ENCODE measurements at regions not wholly inside any gene's neighbourhood (a gene's known extent, or its start where the extent isn't known, plus 50 kb on each side); places are given as distances from the start of the nearest gene placed in this dataset.

DNA sequence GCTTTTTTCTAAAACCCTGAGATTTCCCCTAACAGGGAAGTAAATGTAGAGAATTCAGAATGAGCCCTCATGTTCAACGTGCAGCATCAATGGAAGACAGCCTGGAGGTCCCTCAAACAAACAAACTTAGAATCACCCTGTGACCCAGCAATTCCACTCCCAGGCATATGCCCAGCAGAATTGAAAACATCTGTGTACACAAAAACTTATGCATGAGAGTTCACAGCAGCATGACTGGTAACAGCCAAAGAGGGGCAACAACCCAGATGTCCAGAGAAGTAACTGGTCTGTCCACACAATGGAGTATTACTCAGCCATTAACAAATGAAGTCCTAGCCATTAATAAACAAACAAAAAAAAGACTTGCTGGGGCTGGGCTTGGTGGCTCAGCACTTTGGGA is 252.7 kb downstream of the PARN start:
- BruUV-seq (replicated peaks): no TSS peak
- Histone ChIP-seq H3K4me2 (ENCODE audit: low read length) (no peak overlapping the region), H2AFZ (ENCODE audit: low read depth, low read length, poor library complexity, severe bottlenecking) (no peak overlapping the region), H3K4me1 (ENCODE audit: control insufficient read depth in 1 of 2, insufficient read depth in 2 of 2, low read length in 2 of 2) (peaks cover 19 to 50% of the 10 kb centered on the region in 2 experiments), H3K27ac (ENCODE audit: low read depth, low read length) (no peak overlapping the region), H3K36me3 (ENCODE audit: control insufficient read depth in 1 of 2, insufficient read depth in 2 of 2, low read length in 2 of 2) (no peaks in the 10 kb centered on the region), H3K79me2 (ENCODE audit: insufficient read depth, low read length) (no peaks in the 10 kb centered on the region), H3K9ac (ENCODE audit: low read length) (no peak overlapping the region), H3K27me3 (ENCODE audit: insufficient read depth, low read length) (no peaks in the 10 kb centered on the region), H3K4me3 (replicated peaks in 1 of 2; ENCODE audit: low read depth in 1 of 2, low read length in 2 of 2) (no peak overlapping the region), H4K20me1 (ENCODE audit: insufficient read depth) (no peaks in the 10 kb centered on the region), H3K9me3 (ENCODE audit: control insufficient read depth in 1 of 2, insufficient read depth in 1 of 2, low read depth in 1 of 2, low read length in 2 of 2) (no peaks in the 10 kb centered on the region), H3K9me2 (ENCODE audit: insufficient read depth) (no peaks in the 10 kb centered on the region)
- RAD21 ChIA-PET (ENCODE audit: low non-redundant PET in 1 of 2, low total read pairs in 2 of 2, uncharacterized antibody in 2 of 2, unreplicated experiment in 2 of 2): no interaction called here
- DNase-seq (ENCODE audit: low read depth, low spot score) (no peak), ATAC-seq (no peak)
- intact Hi-C loops (cut with micrococcal nuclease): no loop called here
- POLR2A ChIA-PET: interaction anchor here (1.0 kb wide), 1 partner anchor 10 kb away, joined by 3 read pairs; no protein-coding TSS in a partner anchor
- TF ChIP-seq TCF7L2 (IDR thresholded peaks at IDR 0.05; ENCODE audit: borderline replicate concordance, extremely low read depth, insufficient read depth, insufficient read length): no peak
- no peak for TF ChIP-seq JUND (IDR thresholded peaks at IDR 0.05)
- no peak for TF ChIP-seq CEBPB (IDR thresholded peaks at IDR 0.05; ENCODE audit: low read depth)
- TF ChIP-seq FOSL1 (IDR thresholded peaks at IDR 0.05; ENCODE audit: low read depth): no peak
- no peak for TF ChIP-seq SRF (IDR thresholded peaks at IDR 0.05; ENCODE audit: low read depth)
- no peak for TF ChIP-seq EZH2 (IDR thresholded peaks at IDR 0.05)
- TF ChIP-seq RAD21 (IDR thresholded peaks at IDR 0.05; ENCODE audit: low read depth): no peak
- TF ChIP-seq ZNF274 (IDR thresholded peaks at IDR 0.05; ENCODE audit: low read depth, low read length): no peak
- no peak for TF ChIP-seq SIN3A (IDR thresholded peaks at IDR 0.05; ENCODE audit: low read depth)
- TF ChIP-seq, protein P1, sequence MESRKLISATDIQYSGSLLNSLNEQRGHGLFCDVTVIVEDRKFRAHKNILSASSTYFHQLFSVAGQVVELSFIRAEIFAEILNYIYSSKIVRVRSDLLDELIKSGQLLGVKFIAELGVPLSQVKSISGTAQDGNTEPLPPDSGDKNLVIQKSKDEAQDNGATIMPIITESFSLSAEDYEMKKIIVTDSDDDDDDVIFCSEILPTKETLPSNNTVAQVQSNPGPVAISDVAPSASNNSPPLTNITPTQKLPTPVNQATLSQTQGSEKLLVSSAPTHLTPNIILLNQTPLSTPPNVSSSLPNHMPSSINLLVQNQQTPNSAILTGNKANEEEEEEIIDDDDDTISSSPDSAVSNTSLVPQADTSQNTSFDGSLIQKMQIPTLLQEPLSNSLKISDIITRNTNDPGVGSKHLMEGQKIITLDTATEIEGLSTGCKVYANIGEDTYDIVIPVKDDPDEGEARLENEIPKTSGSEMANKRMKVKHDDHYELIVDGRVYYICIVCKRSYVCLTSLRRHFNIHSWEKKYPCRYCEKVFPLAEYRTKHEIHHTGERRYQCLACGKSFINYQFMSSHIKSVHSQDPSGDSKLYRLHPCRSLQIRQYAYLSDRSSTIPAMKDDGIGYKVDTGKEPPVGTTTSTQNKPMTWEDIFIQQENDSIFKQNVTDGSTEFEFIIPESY (IDR thresholded peaks at IDR 0.05; ENCODE audit: extremely low read depth, insufficient replicate concordance, low read length): no peak
- TF ChIP-seq, protein P2, sequence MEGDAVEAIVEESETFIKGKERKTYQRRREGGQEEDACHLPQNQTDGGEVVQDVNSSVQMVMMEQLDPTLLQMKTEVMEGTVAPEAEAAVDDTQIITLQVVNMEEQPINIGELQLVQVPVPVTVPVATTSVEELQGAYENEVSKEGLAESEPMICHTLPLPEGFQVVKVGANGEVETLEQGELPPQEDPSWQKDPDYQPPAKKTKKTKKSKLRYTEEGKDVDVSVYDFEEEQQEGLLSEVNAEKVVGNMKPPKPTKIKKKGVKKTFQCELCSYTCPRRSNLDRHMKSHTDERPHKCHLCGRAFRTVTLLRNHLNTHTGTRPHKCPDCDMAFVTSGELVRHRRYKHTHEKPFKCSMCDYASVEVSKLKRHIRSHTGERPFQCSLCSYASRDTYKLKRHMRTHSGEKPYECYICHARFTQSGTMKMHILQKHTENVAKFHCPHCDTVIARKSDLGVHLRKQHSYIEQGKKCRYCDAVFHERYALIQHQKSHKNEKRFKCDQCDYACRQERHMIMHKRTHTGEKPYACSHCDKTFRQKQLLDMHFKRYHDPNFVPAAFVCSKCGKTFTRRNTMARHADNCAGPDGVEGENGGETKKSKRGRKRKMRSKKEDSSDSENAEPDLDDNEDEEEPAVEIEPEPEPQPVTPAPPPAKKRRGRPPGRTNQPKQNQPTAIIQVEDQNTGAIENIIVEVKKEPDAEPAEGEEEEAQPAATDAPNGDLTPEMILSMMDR (IDR thresholded peaks at IDR 0.05 in 2 of 3, conservative IDR thresholded peaks at IDR 0.05 in 1 of 3; ENCODE audit: borderline replicate concordance in 1 of 3, insufficient read depth in 1 of 3, low read depth in 2 of 3, low read length in 2 of 3): no peak
- CTCF ChIA-PET: no interaction called here
